Thyroid gland (tissue), 4 donors: ENCODE measurements at regions not wholly inside any gene's neighbourhood (a gene's known extent, or its start where the extent isn't known, plus 50 kb on each side); places are given as distances from the start of the nearest gene placed in this dataset.

Experiments used
- CTCF ChIP-seq, 6 experiments: fragments of 200-600 bp in 3 of 6; fragments of 450-650 bp in 3 of 6; sonication (generic) in 3 of 6; IDR thresholded peaks; one replicate each; pipeline ENCODE4 v1.5.1; 2016 to 2019; ENCODE audit warnings: antibody characterized with exemption in 6 of 6, mild to moderate bottlenecking in 2 of 6, inconsistent platforms in 1 of 6, moderate library complexity in 1 of 6
- POLR2A ChIP-seq, 2 donors: fragments of 450-650 bp; IDR thresholded peaks; one replicate each; pipeline ENCODE4 v1.6.1; 2017; ENCODE audit warnings: antibody characterized with exemption in 2 of 2, mild to moderate bottlenecking in 2 of 2, moderate library complexity in 1 of 2

DNA sequence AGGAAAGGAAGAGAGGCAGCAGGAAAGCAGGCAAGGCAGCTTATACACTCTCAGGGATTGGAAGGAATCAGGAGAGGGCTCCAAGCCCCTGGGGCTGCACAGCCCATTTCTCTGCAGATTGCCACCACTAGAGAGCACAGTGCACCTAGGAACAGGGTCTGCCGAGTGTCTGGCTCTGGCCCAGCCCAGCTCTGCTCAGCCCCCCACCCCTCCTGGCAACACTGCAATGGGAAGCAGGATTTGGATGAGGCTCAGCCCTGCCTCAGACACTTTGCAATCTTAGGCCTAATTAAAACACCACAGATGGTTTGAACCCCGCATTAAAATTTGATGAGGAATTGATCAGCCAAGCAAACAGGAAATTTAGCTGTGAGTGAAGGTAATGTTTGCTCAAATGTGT lies 252.7 kb downstream of the DHX35 start:
- TF ChIP-seq POLR2A (IDR thresholded peaks at IDR 0.05) (no peak), CTCF (IDR thresholded peaks at IDR 0.05) (no peak)
